Suprapubic skin (tissue), 4 donors: ENCODE measurements at regions not wholly inside any gene's neighbourhood (a gene's known extent, or its start where the extent isn't known, plus 50 kb on each side); places are given as distances from the start of the nearest gene placed in this dataset.

Experiments
- POLR2A ChIP-seq, 2 donors: fragments of 450-650 bp; IDR thresholded peaks; one replicate each; pipeline ENCODE4 v1.6.1; 2017; ENCODE audit warnings: antibody characterized with exemption in 2 of 2, mild to moderate bottlenecking in 2 of 2, moderate library complexity in 2 of 2
- POLR2AphosphoS5 ChIP-seq, 3 donors: sonication (generic); formaldehyde crosslinking; IDR thresholded peaks; one replicate each; pipeline ENCODE4 v1.6.1; 2017; ENCODE audit warnings: antibody characterized with exemption in 3 of 3
- TF ChIP-seq, protein P1 (sequence below), 2 donors: fragments of 200-600 bp in 1 of 2; fragments of 450-650 bp in 1 of 2; sonication (generic) in 1 of 2; IDR thresholded peaks; one replicate each; pipeline ENCODE4 v1.5.1; 2016 to 2019; ENCODE audit warnings: antibody characterized with exemption in 2 of 2, mild to moderate bottlenecking in 1 of 2, moderate library complexity in 1 of 2

DNA sequence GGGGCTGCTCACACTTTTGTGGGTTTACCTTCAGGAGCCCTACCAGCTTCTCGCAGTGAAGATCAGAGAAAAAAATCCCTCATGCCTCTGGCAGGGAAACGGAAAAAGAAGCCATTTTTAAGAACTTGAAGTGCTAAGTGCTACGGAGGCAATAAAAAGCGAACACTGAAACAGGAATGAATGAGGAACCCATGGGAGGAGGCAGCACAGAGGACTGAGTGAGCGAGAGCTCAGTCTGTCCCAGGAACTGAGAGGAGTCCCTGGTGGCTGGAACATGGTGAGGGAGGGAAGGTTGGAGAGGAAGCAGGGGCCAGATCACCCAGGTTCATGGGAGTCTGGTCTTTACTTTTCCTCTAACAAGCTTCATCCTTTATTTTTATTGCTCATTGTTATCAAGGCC, 228.1 kb upstream of the PROK2 start:
- TF ChIP-seq POLR2A (IDR thresholded peaks at IDR 0.05) (no peak), POLR2AphosphoS5 (IDR thresholded peaks at IDR 0.05) (no peak)
- TF ChIP-seq, protein P1, sequence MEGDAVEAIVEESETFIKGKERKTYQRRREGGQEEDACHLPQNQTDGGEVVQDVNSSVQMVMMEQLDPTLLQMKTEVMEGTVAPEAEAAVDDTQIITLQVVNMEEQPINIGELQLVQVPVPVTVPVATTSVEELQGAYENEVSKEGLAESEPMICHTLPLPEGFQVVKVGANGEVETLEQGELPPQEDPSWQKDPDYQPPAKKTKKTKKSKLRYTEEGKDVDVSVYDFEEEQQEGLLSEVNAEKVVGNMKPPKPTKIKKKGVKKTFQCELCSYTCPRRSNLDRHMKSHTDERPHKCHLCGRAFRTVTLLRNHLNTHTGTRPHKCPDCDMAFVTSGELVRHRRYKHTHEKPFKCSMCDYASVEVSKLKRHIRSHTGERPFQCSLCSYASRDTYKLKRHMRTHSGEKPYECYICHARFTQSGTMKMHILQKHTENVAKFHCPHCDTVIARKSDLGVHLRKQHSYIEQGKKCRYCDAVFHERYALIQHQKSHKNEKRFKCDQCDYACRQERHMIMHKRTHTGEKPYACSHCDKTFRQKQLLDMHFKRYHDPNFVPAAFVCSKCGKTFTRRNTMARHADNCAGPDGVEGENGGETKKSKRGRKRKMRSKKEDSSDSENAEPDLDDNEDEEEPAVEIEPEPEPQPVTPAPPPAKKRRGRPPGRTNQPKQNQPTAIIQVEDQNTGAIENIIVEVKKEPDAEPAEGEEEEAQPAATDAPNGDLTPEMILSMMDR (IDR thresholded peaks at IDR 0.05), result no peak
